ENCODE measurements at regions not wholly inside any gene's neighbourhood (a gene's known extent, or its start where the extent isn't known, plus 50 kb on each side); places are given as distances from the start of the nearest gene placed in this dataset.

DNA sequence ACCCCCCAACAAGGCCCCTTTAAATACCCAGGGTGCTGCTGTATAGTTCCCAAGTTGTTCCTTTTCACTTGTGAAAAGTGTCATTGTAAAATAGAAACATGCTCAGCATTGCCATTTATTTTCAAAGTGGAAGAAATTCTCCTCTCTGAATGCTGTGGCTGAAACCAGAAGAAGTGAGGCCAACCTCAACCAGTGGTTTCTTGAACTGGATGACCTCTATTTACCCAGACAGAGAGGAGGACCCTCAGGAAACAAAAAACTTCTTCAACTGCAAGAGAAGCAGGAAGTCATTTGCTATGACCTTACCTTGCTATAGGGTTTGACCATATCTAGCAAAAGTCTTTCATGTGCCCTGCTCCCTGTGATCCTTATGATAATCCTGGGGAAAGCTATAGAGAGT, 209.7 kb upstream of the RARB start:
- DNase-seq (ENCODE audit: low read depth, low spot score): no peak
- H3K9me3 ChIP-seq (replicated peaks; ENCODE audit: control insufficient read depth, insufficient read depth, low read length): no peaks in the 10 kb centered on the region
- H3K9me1 ChIP-seq (replicated peaks; ENCODE audit: control insufficient read depth, extremely low read depth, insufficient read depth, low read length): no peaks in the 10 kb centered on the region
- dilution Hi-C loops (cut with MboI; ENCODE audit: extremely low pct_ligation_motif_present, low sequenced_read_pairs): no loop called here
- no peak overlapping the region for H3K27ac ChIP-seq (ENCODE audit: insufficient read depth, low read depth, low read length)
- TF ChIP-seq GATA2 (IDR thresholded peaks at IDR 0.05; ENCODE audit: insufficient read depth, insufficient read length, low read depth, low read length): no peak
- no peak for TF ChIP-seq MYC (IDR thresholded peaks at IDR 0.05; ENCODE audit: low read depth, low read length)
- TF ChIP-seq POLR2AphosphoS5 (IDR thresholded peaks at IDR 0.05; ENCODE audit: insufficient read depth, low read depth, low read length): no peak
- no peak for TF ChIP-seq POLR2A (IDR thresholded peaks at IDR 0.05; ENCODE audit: low read depth, low read length)
- no peak for TF ChIP-seq EZH2 (IDR thresholded peaks at IDR 0.05; ENCODE audit: borderline replicate concordance, low read depth, low read length, severe bottlenecking)
- no peak for TF ChIP-seq FOS (IDR thresholded peaks at IDR 0.05; ENCODE audit: borderline replicate concordance, insufficient read depth, low read length)
- no peak for TF ChIP-seq JUN (IDR thresholded peaks at IDR 0.05; ENCODE audit: borderline replicate concordance, insufficient read depth, insufficient read length, low read depth)
- TF ChIP-seq, protein P1, sequence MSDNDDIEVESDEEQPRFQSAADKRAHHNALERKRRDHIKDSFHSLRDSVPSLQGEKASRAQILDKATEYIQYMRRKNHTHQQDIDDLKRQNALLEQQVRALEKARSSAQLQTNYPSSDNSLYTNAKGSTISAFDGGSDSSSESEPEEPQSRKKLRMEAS (IDR thresholded peaks at IDR 0.05; ENCODE audit: insufficient read depth, insufficient read length): no peak
- no peak for TF ChIP-seq CTCF (IDR thresholded peaks at IDR 0.05; ENCODE audit: extremely low read depth in 1 of 2, insufficient read depth in 1 of 2, low read depth in 1 of 2, low read length in 2 of 2)
- H3K36me3 ChIP-seq (ENCODE audit: control insufficient read depth in 2 of 2, extremely low read depth in 1 of 2, insufficient read depth in 2 of 2, low read length in 2 of 2): no peaks in the 10 kb centered on the region
- no peak overlapping the region for H2AFZ ChIP-seq (ENCODE audit: low read depth, low read length)
- no TSS peak for BruUV-seq (replicated peaks)
- H3K4me1 ChIP-seq (ENCODE audit: control insufficient read depth, extremely low read depth, insufficient read depth, low read length): no peaks in the 10 kb centered on the region
- no peaks in the 10 kb centered on the region for H3K27me3 ChIP-seq (ENCODE audit: control insufficient read depth in 2 of 2, insufficient read depth in 2 of 2, low read length in 2 of 2)
- FAIRE-seq: no peak
- CTCF ChIA-PET: interaction anchor here (0.6 kb wide), 1 partner anchor 1507 kb away, joined by 3 read pairs; no protein-coding TSS in a partner anchor
- intact Hi-C loops (cut with micrococcal nuclease): no loop called here
- POLR2A ChIA-PET: no interaction called here
- H4K20me1 ChIP-seq (replicated peaks; ENCODE audit: control insufficient read depth, extremely low read depth, insufficient read depth, low read length): no peaks in the 10 kb centered on the region
- no peak overlapping the region for H3K4me2 ChIP-seq (ENCODE audit: insufficient read depth, low read length)
- H3K9ac ChIP-seq (replicated peaks; ENCODE audit: extremely low read depth, insufficient read depth, low read length): no peak overlapping the region
- no peak overlapping the region for H3K4me3 ChIP-seq (replicated peaks in 1 of 3; ENCODE audit: insufficient read depth in 1 of 3, low read depth in 1 of 3, low read length in 3 of 3)
- no peaks in the 10 kb centered on the region for H3K79me2 ChIP-seq (ENCODE audit: control insufficient read depth, insufficient read depth, low read length)

Measured in endothelial cell of umbilical vein (primary cell).